B cell (primary cell): ENCODE measurements at regions not wholly inside any gene's neighbourhood (a gene's known extent, or its start where the extent isn't known, plus 50 kb on each side); places are given as distances from the start of the nearest gene placed in this dataset.

Experiments
- EZH2 ChIP-seq: IDR thresholded peaks from 2 replicates; pipeline ENCODE4 v1.6.1; 2012; ENCODE audit warnings: borderline replicate concordance, low read depth, mild to moderate bottlenecking, moderate library complexity, low read length; ENCODE audit not compliant: insufficient read depth, poor library complexity, severe bottlenecking
- TF ChIP-seq, protein P1 (sequence below): fragments of 200-600 bp; IDR thresholded peaks from one replicate; pipeline ENCODE4 v1.8.0; 2022; ENCODE audit warnings: antibody characterized with exemption, mild to moderate bottlenecking

GRCh38 chr6:103017878-103018277 is 1624.4 kb downstream of the GRIK2 start:
- TF ChIP-seq, protein P1, sequence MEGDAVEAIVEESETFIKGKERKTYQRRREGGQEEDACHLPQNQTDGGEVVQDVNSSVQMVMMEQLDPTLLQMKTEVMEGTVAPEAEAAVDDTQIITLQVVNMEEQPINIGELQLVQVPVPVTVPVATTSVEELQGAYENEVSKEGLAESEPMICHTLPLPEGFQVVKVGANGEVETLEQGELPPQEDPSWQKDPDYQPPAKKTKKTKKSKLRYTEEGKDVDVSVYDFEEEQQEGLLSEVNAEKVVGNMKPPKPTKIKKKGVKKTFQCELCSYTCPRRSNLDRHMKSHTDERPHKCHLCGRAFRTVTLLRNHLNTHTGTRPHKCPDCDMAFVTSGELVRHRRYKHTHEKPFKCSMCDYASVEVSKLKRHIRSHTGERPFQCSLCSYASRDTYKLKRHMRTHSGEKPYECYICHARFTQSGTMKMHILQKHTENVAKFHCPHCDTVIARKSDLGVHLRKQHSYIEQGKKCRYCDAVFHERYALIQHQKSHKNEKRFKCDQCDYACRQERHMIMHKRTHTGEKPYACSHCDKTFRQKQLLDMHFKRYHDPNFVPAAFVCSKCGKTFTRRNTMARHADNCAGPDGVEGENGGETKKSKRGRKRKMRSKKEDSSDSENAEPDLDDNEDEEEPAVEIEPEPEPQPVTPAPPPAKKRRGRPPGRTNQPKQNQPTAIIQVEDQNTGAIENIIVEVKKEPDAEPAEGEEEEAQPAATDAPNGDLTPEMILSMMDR, result no peak
- no peak for TF ChIP-seq EZH2
